Right atrium auricular region (tissue), 2 donors: ENCODE measurements at regions not wholly inside any gene's neighbourhood (a gene's known extent, or its start where the extent isn't known, plus 50 kb on each side); places are given as distances from the start of the nearest gene placed in this dataset.

ENCODE experiments used
- DNase-seq: peaks from one replicate; pipeline ENCODE4 v3.0.0-alpha.2; 2019; ENCODE audit warnings: low spot score
- H3K27ac ChIP-seq, 2 donors: fragments of 200-600 bp; sonication (generic); 1 replicate in 1 of 2; 2 replicates in 1 of 2; pipeline ENCODE4 v1.5.1; 2016 to 2019
- H3K27me3 ChIP-seq, 2 donors: fragments of 200-600 bp; sonication (generic); one replicate each; pipeline versions ENCODE4 v1.5.1 to v1.6.0; 2017 to 2019
- H3K36me3 ChIP-seq: fragments of 200-600 bp; sonication (generic); one replicate; pipeline ENCODE4 v1.5.1; 2016
- H3K4me1 ChIP-seq, 2 donors: fragments of 200-600 bp; sonication (generic); one replicate each; pipeline versions ENCODE4 v1.5.1 to v1.6.0; 2017 to 2019
- H3K4me3 ChIP-seq, 2 donors: fragments of 200-600 bp; sonication (generic); 1 replicate in 1 of 2; 2 replicates in 1 of 2; pipeline ENCODE4 v1.5.1; 2017 to 2019; ENCODE audit warnings: mild to moderate bottlenecking in 1 of 2, moderate library complexity in 1 of 2
- H3K9me3 ChIP-seq, 2 donors: fragments of 200-600 bp; sonication (generic); one replicate each; pipeline ENCODE4 v1.5.1; 2019
- CTCF ChIP-seq, 2 donors: fragments of 200-600 bp; sonication (generic); IDR thresholded peaks; one replicate each; pipeline ENCODE4 v1.5.1; 2019; ENCODE audit warnings: antibody characterized with exemption in 2 of 2
- microRNA-seq, 2 donors: library from miRNA; unstranded; fragments of <30 nt; microRNA quantifications; one replicate each; pipeline ENCODE4, GENCODE V29; 2016 to 2017; ENCODE audit warnings: borderline number of aligned reads in 2 of 2, borderline replicate concordance in 1 of 2

DNA sequence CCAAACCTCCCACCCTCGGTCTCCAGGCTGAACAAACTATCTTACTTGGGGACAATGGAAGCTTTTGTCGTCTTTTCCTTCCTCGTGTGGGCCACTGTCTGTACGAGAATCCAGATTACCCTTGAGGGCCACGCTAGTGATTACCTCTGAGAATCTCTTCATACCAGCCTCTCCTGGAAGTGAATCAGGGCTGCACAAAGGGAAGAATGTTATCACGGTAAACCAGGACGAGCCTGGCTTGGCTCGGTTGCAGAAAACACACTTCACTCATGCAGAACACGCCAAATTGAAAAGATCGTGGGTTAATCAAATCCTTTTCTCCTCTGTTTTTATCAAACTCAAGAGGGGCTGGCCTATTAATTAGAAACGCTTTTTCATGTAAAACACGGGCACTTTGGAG, 51.6 kb upstream of the MYL2 start:
- DNase-seq: no peak
- H3K27me3 ChIP-seq: no peaks in the 10 kb centered on the region
- H3K27ac ChIP-seq: no peak overlapping the region
- H3K4me3 ChIP-seq: no peak overlapping the region
- H3K36me3 ChIP-seq: no peaks in the 10 kb centered on the region
- no peak for TF ChIP-seq CTCF (IDR thresholded peaks at IDR 0.05)
- no peaks in the 10 kb centered on the region for H3K4me1 ChIP-seq
- peaks cover 0 to 11% of the 10 kb centered on the region in 2 donors for H3K9me3 ChIP-seq

DNA sequence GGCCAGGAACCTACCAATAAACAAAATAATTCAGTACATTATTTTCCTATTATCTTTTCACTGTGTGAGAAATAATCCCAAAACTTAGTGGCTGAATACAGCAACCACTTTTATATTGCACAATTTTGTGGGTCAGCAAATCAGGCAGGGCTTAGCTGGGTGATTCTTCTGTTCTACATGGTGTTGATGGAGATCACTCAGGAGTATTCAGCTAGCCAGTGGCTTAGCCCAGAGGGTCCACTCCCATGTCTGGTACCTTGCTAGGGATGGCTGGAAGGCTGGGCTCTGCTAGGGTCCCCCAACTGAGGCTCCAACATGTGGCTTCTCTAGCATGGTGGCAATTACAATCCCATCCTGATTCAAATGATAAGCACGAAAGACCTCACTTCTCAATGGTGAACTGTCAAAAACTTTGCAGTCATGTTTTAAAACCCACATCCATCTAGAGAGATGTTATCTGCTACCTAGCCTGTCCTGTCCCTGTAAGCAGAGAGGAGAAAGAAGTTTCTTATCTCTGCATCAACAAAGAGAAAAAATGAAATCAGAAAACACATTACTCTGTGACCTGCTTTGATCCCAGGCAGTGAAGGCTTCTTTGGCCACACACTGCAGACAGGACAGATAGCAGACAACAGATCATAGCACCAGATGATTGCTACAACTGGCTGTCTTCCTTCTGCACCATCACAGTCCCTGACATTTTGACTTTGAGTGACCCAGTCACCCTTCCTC, 51.0 kb upstream of the MYL2 start:
- Histone ChIP-seq H3K9me3 (peaks cover 0 to 11% of the 10 kb centered on the region in 2 donors), H3K4me3 (no peak overlapping the region), H3K27ac (no peak overlapping the region), H3K4me1 (no peaks in the 10 kb centered on the region), H3K36me3 (no peaks in the 10 kb centered on the region), H3K27me3 (no peaks in the 10 kb centered on the region)
- no peak for DNase-seq
- no peak for TF ChIP-seq CTCF (IDR thresholded peaks at IDR 0.05)

Small RNA genes in the stretch of these regions (microRNA-seq; reads per million reads assigned to microRNA genes)
- 0 reads per million in 2 donors for gene MIR6760
